Astrocyte of the spinal cord (primary cell): ENCODE measurements at regions not wholly inside any gene's neighbourhood (a gene's known extent, or its start where the extent isn't known, plus 50 kb on each side); places are given as distances from the start of the nearest gene placed in this dataset.

Experiments used
- DNase-seq: peaks from one replicate; pipeline ENCODE4 v3.0.0; 2011; ENCODE audit warnings: low read depth, low spot score
- H3K4me3 ChIP-seq: 2 replicates; pipeline ENCODE4 v1.5.1; 2011; ENCODE audit warnings: low read depth, mild to moderate bottlenecking, low read length, moderate library complexity
- in situ Hi-C: cut with HindIII; loops from 2 replicates; pipeline ENCODE4 v1.10.0; 2017; ENCODE audit warnings: low sequenced_read_pairs
- TF ChIP-seq, protein P1 (sequence below): IDR thresholded peaks from 2 replicates; pipeline ENCODE4 v1.5.1; 2012; ENCODE audit warnings: low read depth, mild to moderate bottlenecking, low read length, inconsistent platforms

DNA sequence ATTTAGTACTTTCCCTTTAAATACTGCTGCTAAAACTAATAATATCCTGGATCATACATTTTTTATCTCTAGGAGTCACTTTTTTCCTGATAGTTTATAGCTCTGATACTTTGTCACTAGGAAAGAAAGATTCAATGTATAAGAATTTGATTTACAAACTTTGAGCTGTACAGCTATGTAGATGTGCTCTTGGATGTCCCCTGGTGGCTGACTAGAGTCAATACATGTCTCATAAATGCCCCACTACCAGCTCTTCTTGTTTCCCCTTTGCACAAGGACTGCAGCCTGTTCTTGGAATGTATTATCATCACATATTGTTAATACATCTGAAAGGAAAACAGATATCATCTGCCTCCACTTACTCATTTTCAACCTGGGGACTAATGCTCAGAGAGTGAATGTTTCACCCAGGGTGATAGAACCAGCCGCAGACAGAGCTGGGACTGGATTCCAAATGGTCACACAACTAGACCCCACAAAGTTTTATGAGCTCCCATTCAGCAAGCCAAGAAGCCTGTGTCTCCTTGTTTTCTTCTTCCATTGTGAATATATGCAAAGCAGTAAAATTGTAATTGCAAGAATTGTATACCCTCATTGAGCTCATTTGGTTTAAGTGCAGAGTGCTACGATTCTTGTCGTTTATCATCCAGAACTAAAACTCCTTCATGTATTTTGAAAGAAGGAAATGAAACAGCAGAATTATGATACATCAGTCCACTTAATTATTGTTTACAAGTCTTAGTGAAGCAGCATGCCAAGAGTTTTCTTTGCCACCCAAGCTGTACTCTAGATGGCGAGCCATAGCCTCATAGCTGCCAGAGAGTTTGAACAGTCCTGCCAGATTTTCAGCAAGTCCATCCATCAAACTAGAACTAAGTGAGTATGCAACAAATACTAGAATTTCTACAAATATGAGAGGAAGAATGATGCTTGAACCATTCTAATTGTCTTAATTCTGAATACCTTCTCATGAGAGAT, 261.6 kb upstream of the LMCD1 start:
- in situ Hi-C loops, result no loop called here
- peak; percentile 63 for DNase-seq
- TF ChIP-seq, protein P1, sequence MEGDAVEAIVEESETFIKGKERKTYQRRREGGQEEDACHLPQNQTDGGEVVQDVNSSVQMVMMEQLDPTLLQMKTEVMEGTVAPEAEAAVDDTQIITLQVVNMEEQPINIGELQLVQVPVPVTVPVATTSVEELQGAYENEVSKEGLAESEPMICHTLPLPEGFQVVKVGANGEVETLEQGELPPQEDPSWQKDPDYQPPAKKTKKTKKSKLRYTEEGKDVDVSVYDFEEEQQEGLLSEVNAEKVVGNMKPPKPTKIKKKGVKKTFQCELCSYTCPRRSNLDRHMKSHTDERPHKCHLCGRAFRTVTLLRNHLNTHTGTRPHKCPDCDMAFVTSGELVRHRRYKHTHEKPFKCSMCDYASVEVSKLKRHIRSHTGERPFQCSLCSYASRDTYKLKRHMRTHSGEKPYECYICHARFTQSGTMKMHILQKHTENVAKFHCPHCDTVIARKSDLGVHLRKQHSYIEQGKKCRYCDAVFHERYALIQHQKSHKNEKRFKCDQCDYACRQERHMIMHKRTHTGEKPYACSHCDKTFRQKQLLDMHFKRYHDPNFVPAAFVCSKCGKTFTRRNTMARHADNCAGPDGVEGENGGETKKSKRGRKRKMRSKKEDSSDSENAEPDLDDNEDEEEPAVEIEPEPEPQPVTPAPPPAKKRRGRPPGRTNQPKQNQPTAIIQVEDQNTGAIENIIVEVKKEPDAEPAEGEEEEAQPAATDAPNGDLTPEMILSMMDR, result peak; percentile 95
- H3K4me3 ChIP-seq, result no peak overlapping the region

DNA sequence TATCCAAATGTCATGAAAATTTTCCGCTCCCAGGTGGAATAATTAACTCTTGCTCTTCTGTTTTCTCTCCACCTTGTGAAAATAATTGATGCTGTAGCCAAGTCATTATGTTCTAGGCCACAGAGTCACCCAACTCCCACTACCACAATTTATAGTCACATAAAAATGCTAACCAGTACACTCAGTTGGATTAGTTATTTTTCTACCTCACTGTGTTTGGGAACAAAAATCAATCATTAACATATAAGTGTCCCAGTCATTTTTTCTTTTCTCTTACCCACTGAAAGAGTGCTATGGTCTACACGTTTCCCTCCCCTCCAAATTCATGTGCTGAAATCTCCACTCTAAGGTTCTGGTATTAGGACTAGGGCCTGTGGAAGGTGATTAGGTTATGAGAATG, 255.6 kb upstream of the LMCD1 start:
- TF ChIP-seq, protein P1, result no peak
- in situ Hi-C loops, result no loop called here
- H3K4me3 ChIP-seq, result no peak overlapping the region
- no peak for DNase-seq

DNA sequence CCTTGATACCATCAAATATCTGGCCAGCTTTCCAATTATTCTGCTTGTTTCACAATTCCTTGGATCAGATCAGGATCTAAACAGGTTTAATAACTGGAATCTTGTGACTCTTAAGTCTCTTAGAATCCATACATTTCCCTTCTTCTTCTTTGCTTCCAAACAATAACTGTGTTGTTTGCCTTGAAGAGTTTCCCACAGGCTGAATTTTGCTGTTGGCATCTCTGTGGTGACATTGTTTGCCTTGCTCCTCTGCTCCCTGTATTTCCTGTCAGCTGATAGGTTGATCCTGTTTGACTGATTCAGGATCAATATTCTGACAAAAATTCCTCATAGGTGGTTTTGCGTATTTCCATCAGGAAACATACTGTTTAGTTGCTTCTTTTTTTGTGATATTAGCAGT, 248.4 kb upstream of the LMCD1 start:
- no peak for DNase-seq
- no peak overlapping the region for H3K4me3 ChIP-seq
- TF ChIP-seq, protein P1, result no peak
- in situ Hi-C loops, result no loop called here

GRCh38 chr3:8254489-8254888, 247.1 kb upstream of the LMCD1 start:
- TF ChIP-seq, protein P1, result no peak
- no peak for DNase-seq
- in situ Hi-C loops, result no loop called here
- H3K4me3 ChIP-seq, result no peak overlapping the region

DNA sequence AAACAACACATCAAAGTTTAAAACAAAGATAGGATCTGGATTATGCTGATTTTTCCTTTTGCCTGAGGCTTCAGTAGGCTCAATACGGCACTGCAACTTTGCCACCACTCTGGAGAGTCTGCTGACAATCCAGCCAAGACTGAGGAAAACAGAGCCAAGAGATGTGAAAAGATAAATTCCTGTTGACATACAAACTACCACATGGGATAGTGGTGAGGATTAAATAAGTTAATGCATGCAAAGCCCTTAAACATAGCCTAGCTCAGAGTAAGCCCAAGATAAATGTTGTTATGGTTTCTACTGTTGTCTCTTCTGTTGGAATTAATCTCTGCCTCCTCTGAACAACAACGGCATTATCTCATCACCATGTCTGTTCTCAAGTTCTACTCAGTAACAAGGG, 245.9 kb upstream of the LMCD1 start:
- DNase-seq, result no peak
- TF ChIP-seq, protein P1, result no peak
- in situ Hi-C loops, result no loop called here
- H3K4me3 ChIP-seq, result no peak overlapping the region

DNA sequence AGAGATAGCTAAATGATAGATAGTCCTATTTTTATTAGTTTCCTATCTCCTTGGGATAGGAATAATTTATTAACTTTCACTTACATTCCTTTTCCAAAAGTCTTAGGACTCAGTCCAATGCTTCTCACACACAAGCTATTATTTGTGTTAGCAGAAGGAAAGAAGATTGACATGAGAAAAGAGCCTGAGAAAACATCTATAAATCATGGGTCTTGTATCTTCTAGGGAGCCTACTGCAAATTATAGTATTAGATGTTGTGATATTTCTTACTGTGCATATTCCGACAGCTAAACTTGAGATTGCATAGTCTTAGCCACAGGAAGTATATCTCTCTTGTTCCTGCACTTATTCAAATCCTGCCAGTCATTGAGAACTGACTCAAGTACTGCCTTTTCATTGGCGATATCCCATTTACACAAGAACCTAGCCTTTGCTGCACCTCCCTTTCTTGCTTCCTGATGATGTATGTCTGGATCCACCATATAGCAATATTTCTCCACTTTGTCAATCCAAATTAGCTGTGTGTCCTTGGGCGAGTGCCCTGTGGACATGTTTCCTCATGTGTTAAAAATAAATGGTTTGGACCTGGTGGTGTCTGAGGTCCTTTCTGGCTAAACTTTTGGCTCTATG, 245.1 kb upstream of the LMCD1 start:
- H3K4me3 ChIP-seq, result no peak overlapping the region
- TF ChIP-seq, protein P1, result no peak
- in situ Hi-C loops, result no loop called here
- DNase-seq, result no peak
